DND-41 (cell line): ENCODE measurements at regions not wholly inside any gene's neighbourhood (a gene's known extent, or its start where the extent isn't known, plus 50 kb on each side); places are given as distances from the start of the nearest gene placed in this dataset.

Source experiments
- ATAC-seq: fragments of 200-7000 bp; cut with Tn5 transposase; 3 replicates; pipeline ENCODE4 v1.9.1; 2021; ENCODE audit warnings: low read depth; ENCODE audit not compliant: insufficient read depth
- DNase-seq: peaks from one replicate; pipeline ENCODE4 v3.0.0-alpha.2; 2020
- H2AFZ ChIP-seq: 2 replicates; pipeline ENCODE4 v1.6.0; 2012; ENCODE audit warnings: low read depth, low read length
- H3K27ac ChIP-seq: 2 replicates; pipeline ENCODE4 v1.5.1; 2012; ENCODE audit warnings: low read length, inconsistent platforms
- H3K27me3 ChIP-seq: fragments of 200-600 bp; sonication (generic); 2 replicates; pipeline ENCODE4 v1.6.0; 2012; ENCODE audit warnings: low read length, mild to moderate bottlenecking, inconsistent platforms; ENCODE audit not compliant: insufficient read depth, poor library complexity
- H3K36me3 ChIP-seq: 2 replicates; pipeline ENCODE4 v1.5.1; 2012; ENCODE audit warnings: low read length, inconsistent platforms; ENCODE audit not compliant: insufficient read depth
- H3K4me1 ChIP-seq: 2 replicates; pipeline ENCODE4 v1.5.1; 2012; ENCODE audit warnings: mild to moderate bottlenecking, low read length; ENCODE audit not compliant: insufficient read depth
- H3K4me2 ChIP-seq: 2 replicates; pipeline ENCODE4 v1.6.0; 2012; ENCODE audit warnings: mild to moderate bottlenecking, moderate library complexity, low read length, inconsistent platforms; ENCODE audit not compliant: insufficient read depth
- H3K4me3 ChIP-seq, 2 experiments: fragments of 200-600 bp in 1 of 2; shearing (Covaris generic) in 1 of 2; 2 replicates each; pipeline ENCODE4 v1.5.1; 2012 to 2016; ENCODE audit warnings: inconsistent platforms in 2 of 2, low read length in 2 of 2, mild to moderate bottlenecking in 2 of 2, low read depth in 1 of 2, moderate library complexity in 1 of 2
- H3K79me2 ChIP-seq: 2 replicates; pipeline ENCODE4 v1.6.0; 2012; ENCODE audit warnings: low read length, inconsistent platforms; ENCODE audit not compliant: insufficient read depth
- H3K9ac ChIP-seq: 2 replicates; pipeline ENCODE4 v1.6.0; 2012; ENCODE audit warnings: low read depth, mild to moderate bottlenecking, inconsistent platforms, low read length, moderate library complexity
- H3K9me3 ChIP-seq: 2 replicates; pipeline ENCODE4 v1.5.1; 2012; ENCODE audit warnings: low read length, moderate library complexity, mild to moderate bottlenecking, inconsistent platforms; ENCODE audit not compliant: insufficient read depth, severe bottlenecking
- H4K20me1 ChIP-seq: 2 replicates; pipeline ENCODE4 v1.6.0; 2012; ENCODE audit warnings: low read length; ENCODE audit not compliant: insufficient read depth
- CTCF ChIP-seq: IDR thresholded peaks from 2 replicates; pipeline ENCODE4 v1.5.1; 2012; ENCODE audit warnings: borderline replicate concordance, low read length, moderate library complexity, mild to moderate bottlenecking; ENCODE audit not compliant: poor library complexity, severe bottlenecking; ENCODE audit errors: extremely low read depth
- EZH2 ChIP-seq: IDR thresholded peaks from 3 replicates; pipeline ENCODE4 v1.6.1; 2012; ENCODE audit warnings: borderline replicate concordance, low read depth, mild to moderate bottlenecking, moderate library complexity, low read length, inconsistent platforms; ENCODE audit not compliant: severe bottlenecking

GRCh38 chr4:175459571-175459970 is 352.5 kb downstream of the GPM6A start:
- H3K4me2 ChIP-seq: no peak overlapping the region

GRCh38 chr4:175460414-175460813 is 351.6 kb downstream of the GPM6A start:
- H3K9ac ChIP-seq: no peak overlapping the region
- no peak for TF ChIP-seq CTCF
- TF ChIP-seq EZH2: no peak
- no peaks in the 10 kb centered on the region for H3K79me2 ChIP-seq
- no peaks in the 10 kb centered on the region for H3K4me1 ChIP-seq
- no peak for ATAC-seq
- H3K27ac ChIP-seq: no peak overlapping the region
- no peak overlapping the region for H3K4me3 ChIP-seq
- no peaks in the 10 kb centered on the region for H3K27me3 ChIP-seq
- no peaks in the 10 kb centered on the region for H3K9me3 ChIP-seq
- H2AFZ ChIP-seq: no peak overlapping the region
- H3K36me3 ChIP-seq: no peaks in the 10 kb centered on the region
- no peak for DNase-seq
- H3K4me2 ChIP-seq: no peak overlapping the region
- H4K20me1 ChIP-seq: no peaks in the 10 kb centered on the region

More at GRCh38 chr4:175459571-175459970, 352.5 kb downstream of the GPM6A start:
- H3K36me3 ChIP-seq: no peaks in the 10 kb centered on the region
- H3K9me3 ChIP-seq: no peaks in the 10 kb centered on the region
- H4K20me1 ChIP-seq: no peaks in the 10 kb centered on the region
- ATAC-seq (no peak), DNase-seq (no peak)
- H3K4me1 ChIP-seq: no peaks in the 10 kb centered on the region
- TF ChIP-seq EZH2 (no peak), CTCF (no peak)
- no peak overlapping the region for H3K27ac ChIP-seq
- H2AFZ ChIP-seq: no peak overlapping the region
- no peak overlapping the region for H3K4me3 ChIP-seq
- H3K9ac ChIP-seq: no peak overlapping the region
- no peaks in the 10 kb centered on the region for H3K27me3 ChIP-seq
- H3K79me2 ChIP-seq: no peaks in the 10 kb centered on the region

GRCh38 chr4:175469514-175469913 is 342.6 kb downstream of the GPM6A start:
- TF ChIP-seq CTCF (no peak), EZH2 (no peak)
- Histone ChIP-seq H3K27me3 (no peaks in the 10 kb centered on the region), H3K4me2 (no peak overlapping the region), H3K9ac (no peak overlapping the region), H3K27ac (no peak overlapping the region), H4K20me1 (no peaks in the 10 kb centered on the region), H3K4me1 (no peaks in the 10 kb centered on the region), H3K79me2 (no peaks in the 10 kb centered on the region), H2AFZ (no peak overlapping the region), H3K36me3 (no peaks in the 10 kb centered on the region), H3K9me3 (no peaks in the 10 kb centered on the region), H3K4me3 (no peak overlapping the region)
- DNase-seq (no peak), ATAC-seq (no peak)

- H3K4me3 ChIP-seq: no peak overlapping the region
- TF ChIP-seq EZH2 (no peak), CTCF (no peak)
- no peaks in the 10 kb centered on the region for H3K36me3 ChIP-seq
- H2AFZ ChIP-seq: no peak overlapping the region
- no peaks in the 10 kb centered on the region for H3K79me2 ChIP-seq
- no peaks in the 10 kb centered on the region for H3K9me3 ChIP-seq
- no peaks in the 10 kb centered on the region for H3K4me1 ChIP-seq
- no peaks in the 10 kb centered on the region for H3K27me3 ChIP-seq
- H4K20me1 ChIP-seq: no peaks in the 10 kb centered on the region
- ATAC-seq (no peak), DNase-seq (no peak)
- H3K27ac ChIP-seq: no peak overlapping the region
- no peak overlapping the region for H3K4me2 ChIP-seq
- no peak overlapping the region for H3K9ac ChIP-seq
These were observed 341.9 kb downstream of the GPM6A start for GRCh38 chr4:175470131-175470530.
